ENCODE measurements at regions not wholly inside any gene's neighbourhood (a gene's known extent, or its start where the extent isn't known, plus 50 kb on each side); places are given as distances from the start of the nearest gene placed in this dataset.

DNA sequence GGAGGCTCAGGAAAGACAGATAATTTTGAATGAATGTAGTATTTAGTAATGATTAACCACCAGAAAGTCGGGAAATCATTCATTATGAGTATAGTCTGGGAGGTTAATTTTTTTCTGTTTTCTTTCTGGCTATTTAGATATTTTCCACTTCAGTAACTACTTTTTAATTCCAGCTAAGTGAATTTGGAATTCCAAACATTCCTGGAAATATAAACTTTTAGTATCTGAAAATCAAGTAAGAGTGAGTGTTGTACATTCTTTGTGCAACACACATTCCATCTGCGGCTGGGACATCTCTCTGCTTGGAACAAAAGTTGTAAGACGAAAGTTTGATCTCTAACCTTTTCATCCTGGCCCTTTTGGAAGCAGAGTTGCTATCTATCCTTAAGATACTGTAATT is 275.7 kb upstream of the SPRED2 start:
- TF ChIP-seq CTCF (IDR thresholded peaks at IDR 0.05; ENCODE audit: unreplicated experiment) = no peak
- Mint-ChIP-seq H3K4me1 (ENCODE audit: insufficient read depth, unreplicated experiment) (peaks cover 16% of the 10 kb centered on the region), H3K4me3 (ENCODE audit: unreplicated experiment) (no peak overlapping the region), H3K27me3 (ENCODE audit: insufficient read depth, unreplicated experiment) (no peaks in the 10 kb centered on the region), H3K9me3 (ENCODE audit: unreplicated experiment) (no peaks in the 10 kb centered on the region), H3K36me3 (ENCODE audit: insufficient read depth, unreplicated experiment) (no peaks in the 10 kb centered on the region), H3K27ac (ENCODE audit: low read depth, unreplicated experiment) (no peak overlapping the region)
- ChIA-PET POLR2A (interaction anchor here (0.9 kb wide), 1 partner anchor 9 kb away, joined by 5 read pairs; no protein-coding TSS in a partner anchor), CTCF (no interaction called here)
- BruUV-seq (replicated peaks) = no TSS peak
- intact Hi-C loops (cut with micrococcal nuclease) = no loop called here
- DNase-seq (ENCODE audit: unreplicated experiment) = no peak

GRCh38 chr2:65706411-65706810 is 274.0 kb upstream of the SPRED2 start:
- Mint-ChIP-seq H3K36me3 (ENCODE audit: insufficient read depth, unreplicated experiment) (no peaks in the 10 kb centered on the region), H3K27me3 (ENCODE audit: insufficient read depth, unreplicated experiment) (no peaks in the 10 kb centered on the region), H3K4me1 (ENCODE audit: insufficient read depth, unreplicated experiment) (peaks cover 16% of the 10 kb centered on the region), H3K9me3 (ENCODE audit: unreplicated experiment) (no peaks in the 10 kb centered on the region), H3K4me3 (ENCODE audit: unreplicated experiment) (no peak overlapping the region), H3K27ac (ENCODE audit: low read depth, unreplicated experiment) (no peak overlapping the region)
- no TSS peak for BruUV-seq (replicated peaks)
- DNase-seq (ENCODE audit: unreplicated experiment) = no peak
- CTCF ChIA-PET = no interaction called here
- no peak for TF ChIP-seq CTCF (IDR thresholded peaks at IDR 0.05; ENCODE audit: unreplicated experiment)
- intact Hi-C loops (cut with micrococcal nuclease) = no loop called here
- POLR2A ChIA-PET = no interaction called here

DNA sequence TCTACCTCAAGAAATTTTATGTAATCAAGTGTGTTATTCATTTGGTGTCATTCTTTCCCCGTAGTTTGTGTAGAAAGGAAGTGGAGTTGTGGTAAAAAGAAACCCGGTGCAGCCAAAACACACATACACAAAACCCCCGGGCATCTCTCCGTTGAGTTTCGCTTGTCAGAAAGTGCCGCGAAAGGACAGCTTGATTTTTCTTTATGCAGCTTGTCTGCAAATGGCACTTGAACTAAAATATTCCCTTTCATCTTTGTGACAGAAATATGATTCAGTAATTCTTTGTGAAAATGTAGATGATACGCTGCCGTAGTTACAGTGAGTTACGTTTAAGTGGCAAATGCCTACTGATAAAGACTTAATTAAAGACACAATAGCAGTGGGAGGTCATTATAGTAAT is 268.8 kb upstream of the SPRED2 start:
- CTCF ChIA-PET = no interaction called here
- POLR2A ChIA-PET = no interaction called here

DNA sequence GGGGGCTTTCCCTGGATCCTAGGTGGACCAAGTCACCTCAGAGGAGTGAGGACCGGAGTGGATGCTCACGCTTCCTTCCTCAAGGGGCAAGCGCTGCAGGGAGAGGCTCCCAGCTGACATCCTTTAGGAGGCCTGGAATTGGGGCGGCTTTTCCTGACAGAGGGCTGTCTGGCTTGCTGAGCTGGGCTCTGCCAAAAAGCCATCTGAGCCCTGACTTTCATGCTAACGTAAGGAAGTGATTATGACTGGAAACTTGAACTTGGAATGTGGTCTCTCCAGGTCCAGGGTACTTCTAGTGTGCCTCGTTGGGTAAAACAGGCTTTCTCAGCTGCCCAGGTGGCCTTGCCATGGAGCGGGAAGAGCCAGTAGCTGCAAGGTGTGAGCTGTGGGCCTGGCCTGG is 268.3 kb upstream of the SPRED2 start:
- Mint-ChIP-seq H3K4me1 (ENCODE audit: insufficient read depth, unreplicated experiment) (no peaks in the 10 kb centered on the region), H3K27me3 (ENCODE audit: insufficient read depth, unreplicated experiment) (no peaks in the 10 kb centered on the region), H3K27ac (ENCODE audit: low read depth, unreplicated experiment) (no peak overlapping the region), H3K9me3 (ENCODE audit: unreplicated experiment) (no peaks in the 10 kb centered on the region), H3K4me3 (ENCODE audit: unreplicated experiment) (no peak overlapping the region), H3K36me3 (ENCODE audit: insufficient read depth, unreplicated experiment) (no peaks in the 10 kb centered on the region)
- BruUV-seq (replicated peaks) = no TSS peak
- DNase-seq (ENCODE audit: unreplicated experiment) = no peak
- POLR2A ChIA-PET = no interaction called here
- intact Hi-C loops (cut with micrococcal nuclease) = no loop called here
- CTCF ChIA-PET = no interaction called here
- no peak for TF ChIP-seq CTCF (IDR thresholded peaks at IDR 0.05; ENCODE audit: unreplicated experiment)

More for the DNA sequence above, 268.8 kb upstream of the SPRED2 start:
- BruUV-seq (replicated peaks) = no TSS peak
- Mint-ChIP-seq H3K4me1 (ENCODE audit: insufficient read depth, unreplicated experiment) (no peaks in the 10 kb centered on the region), H3K4me3 (ENCODE audit: unreplicated experiment) (no peak overlapping the region), H3K9me3 (ENCODE audit: unreplicated experiment) (no peaks in the 10 kb centered on the region), H3K36me3 (ENCODE audit: insufficient read depth, unreplicated experiment) (no peaks in the 10 kb centered on the region), H3K27ac (ENCODE audit: low read depth, unreplicated experiment) (no peak overlapping the region), H3K27me3 (ENCODE audit: insufficient read depth, unreplicated experiment) (no peaks in the 10 kb centered on the region)
- intact Hi-C loops (cut with micrococcal nuclease) = no loop called here
- no peak for TF ChIP-seq CTCF (IDR thresholded peaks at IDR 0.05; ENCODE audit: unreplicated experiment)
- DNase-seq (ENCODE audit: unreplicated experiment) = no peak

Data from MCF 10A (cell line).